ENCODE measurements at regions not wholly inside any gene's neighbourhood (a gene's known extent, or its start where the extent isn't known, plus 50 kb on each side); places are given as distances from the start of the nearest gene placed in this dataset.
"Not testable (repeated sequence)": the region's sequence is repeated elsewhere in the genome, so short reads cannot be mapped to it uniquely, and the experiment has no call there.

DNA sequence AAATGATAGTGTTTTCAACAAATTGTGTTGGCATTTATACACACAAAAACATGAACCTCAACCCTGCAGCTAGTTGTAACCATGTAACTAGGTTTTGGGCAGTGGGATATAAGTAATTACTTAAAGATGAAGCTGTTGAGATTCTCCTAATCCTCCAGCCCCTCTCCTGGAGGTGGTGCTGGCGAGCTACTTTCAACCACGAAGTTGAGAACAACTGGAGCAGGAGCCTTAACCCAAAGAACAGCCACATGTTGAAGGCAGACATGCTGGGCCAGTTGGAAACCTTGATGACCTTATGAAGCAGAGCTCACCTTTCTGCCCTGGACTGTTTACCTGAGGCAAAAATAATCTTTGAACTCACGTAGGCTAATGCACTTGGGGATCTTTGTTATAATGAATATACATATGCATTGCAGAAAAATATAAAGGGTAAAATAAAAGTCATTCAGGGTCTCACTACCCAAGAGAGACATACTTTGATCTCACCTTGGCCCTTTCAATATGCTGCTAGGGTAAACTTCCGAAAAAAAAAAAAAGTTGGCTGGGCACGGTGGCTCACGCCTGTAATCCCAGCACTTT lies 89.6 kb upstream of the NPAS2 start:
- H3K4me3 ChIP-seq (ENCODE audit: low read length): no peak overlapping the region

GRCh38 chr2:100731535-100731981 lies 88.4 kb upstream of the NPAS2 start:
- H3K4me3 ChIP-seq (ENCODE audit: low read length): no peak overlapping the region
- no peak for DNase-seq (ENCODE audit: low read depth, low spot score)

More for the DNA sequence above, 89.6 kb upstream of the NPAS2 start:
- DNase-seq (ENCODE audit: low read depth, low spot score): peak; percentile 64

- no peak for DNase-seq (ENCODE audit: low read depth, low spot score)
- H3K4me3 ChIP-seq (ENCODE audit: low read length): no peak overlapping the region
Measured at GRCh38 chr2:100733391-100734187, 86.3 kb upstream of the NPAS2 start.

DNA sequence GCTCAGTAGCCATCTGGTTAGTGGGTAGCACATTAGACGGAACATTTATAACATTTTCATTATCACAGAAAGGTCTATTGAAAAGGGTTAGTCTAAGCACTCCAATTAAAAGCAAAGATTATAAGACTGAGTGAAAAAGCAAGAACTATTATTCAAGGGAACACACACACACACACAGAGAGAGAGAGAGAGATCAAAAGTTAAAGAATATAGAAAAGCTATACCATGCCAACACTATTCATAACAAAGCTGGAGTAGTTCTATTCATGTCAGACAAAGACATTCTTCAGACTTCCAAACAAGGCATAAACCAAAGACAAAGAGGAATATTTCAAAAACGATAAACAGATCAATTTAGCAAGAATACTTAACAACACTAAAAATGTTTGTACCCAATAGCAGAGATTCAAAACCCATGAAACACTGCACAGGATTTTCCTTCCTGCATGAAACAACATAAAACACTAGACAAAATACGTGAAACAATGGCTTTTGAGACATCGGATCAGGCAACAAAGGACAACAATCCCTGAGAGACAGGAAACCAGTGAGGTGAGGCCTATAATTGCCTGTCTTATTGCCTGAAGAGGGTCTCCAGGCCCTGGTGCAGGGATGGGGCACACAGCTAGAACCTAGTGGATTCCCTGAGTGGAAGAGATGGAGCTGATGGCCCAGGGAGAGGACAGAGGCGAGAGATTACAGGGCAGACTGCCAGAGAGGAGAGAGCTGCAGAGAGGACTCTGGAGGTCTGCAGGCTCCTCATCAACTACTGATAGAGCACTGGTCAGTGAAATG lies 83.6 kb upstream of the NPAS2 start:
- H3K4me3 ChIP-seq (ENCODE audit: low read length): no peak overlapping the region
- DNase-seq (ENCODE audit: low read depth, low spot score): no peak

DNA sequence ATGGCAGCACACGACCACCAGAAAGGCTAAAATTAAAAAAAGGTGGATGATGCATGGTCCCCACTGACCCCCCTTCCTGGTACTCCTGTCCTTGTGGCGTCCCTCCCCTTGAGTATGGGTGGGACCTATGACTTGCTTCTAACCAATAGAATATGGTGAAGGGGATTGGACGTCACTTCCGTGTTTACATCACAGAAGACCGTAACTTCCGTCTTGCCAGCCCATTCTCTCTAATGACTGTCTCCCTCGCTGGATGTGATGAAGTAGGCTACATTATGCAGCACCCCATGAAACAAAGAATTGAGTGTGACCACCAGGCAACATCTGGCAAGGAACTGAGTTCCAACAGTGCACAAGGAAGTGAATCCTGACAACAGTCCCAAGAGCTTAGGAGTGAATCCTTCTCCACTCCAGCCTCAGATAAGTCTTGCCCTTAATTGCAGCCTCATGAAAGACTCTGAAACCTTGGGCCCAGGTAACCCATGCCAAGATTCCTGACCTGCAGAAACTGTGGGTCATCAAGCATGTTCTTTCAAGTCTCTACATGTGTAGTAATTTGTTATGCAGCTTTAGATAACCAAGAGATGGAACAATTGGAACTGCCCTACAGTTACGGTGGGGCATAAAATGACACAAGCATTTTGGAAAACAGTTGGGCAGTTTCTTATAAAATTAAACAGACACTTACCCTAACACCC lies 80.1 kb upstream of the NPAS2 start:
- DNase-seq (ENCODE audit: low read depth, low spot score): no peak
- H3K4me3 ChIP-seq (ENCODE audit: low read length): no peak overlapping the region

DNA sequence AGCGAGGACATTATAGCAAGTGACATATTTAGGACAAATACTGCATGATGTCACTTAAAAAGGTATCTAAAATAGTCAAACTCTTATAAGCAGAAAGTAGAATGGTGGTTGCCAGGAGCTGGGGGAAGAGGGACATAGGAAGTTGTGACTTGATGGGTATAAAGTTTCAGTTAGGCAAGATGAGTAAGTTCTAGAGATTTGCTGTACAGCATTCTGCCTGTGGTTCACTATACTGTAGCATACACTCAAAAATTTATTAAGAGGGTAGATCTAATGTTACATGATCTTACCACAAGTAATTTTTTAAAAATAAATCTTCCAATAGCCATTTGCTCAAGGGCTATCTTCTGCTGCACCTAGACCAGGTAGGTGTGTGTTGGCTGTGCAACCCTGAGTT lies 78.1 kb upstream of the NPAS2 start:
- DNase-seq (ENCODE audit: low read depth, low spot score): no peak
- no peak overlapping the region for H3K4me3 ChIP-seq (ENCODE audit: low read length)

- H3K4me3 ChIP-seq (ENCODE audit: low read length): no peak overlapping the region
- DNase-seq (ENCODE audit: low read depth, low spot score): no peak
Measured at GRCh38 chr2:100742277-100743254, 77.4 kb upstream of the NPAS2 start.

DNA sequence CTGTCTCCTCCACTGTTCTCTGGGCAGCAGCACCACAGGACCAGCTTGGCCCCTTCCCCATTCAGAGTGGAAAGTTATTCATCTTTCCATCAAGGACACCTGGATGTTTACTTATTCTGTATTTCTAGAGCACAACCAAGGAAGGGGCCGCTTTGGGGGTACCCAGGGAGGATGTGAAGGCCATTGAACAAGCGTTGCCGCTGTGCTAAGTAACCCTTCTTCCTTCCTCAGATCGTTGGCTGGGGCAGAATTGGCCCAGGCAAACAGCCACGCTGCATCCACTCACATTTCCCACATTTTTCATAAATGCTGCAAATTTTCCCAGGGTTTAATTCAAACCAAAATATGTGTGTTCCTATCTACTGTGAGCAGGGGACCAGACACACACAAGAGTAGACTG lies 76.2 kb upstream of the NPAS2 start:
- DNase-seq (ENCODE audit: low read depth, low spot score): no peak
- H3K4me3 ChIP-seq (ENCODE audit: low read length): no peak overlapping the region

GRCh38 chr2:100744184-100744583 lies 75.8 kb upstream of the NPAS2 start:
- no peak overlapping the region for H3K4me3 ChIP-seq (ENCODE audit: low read length)
- no peak for DNase-seq (ENCODE audit: low read depth, low spot score)

DNA sequence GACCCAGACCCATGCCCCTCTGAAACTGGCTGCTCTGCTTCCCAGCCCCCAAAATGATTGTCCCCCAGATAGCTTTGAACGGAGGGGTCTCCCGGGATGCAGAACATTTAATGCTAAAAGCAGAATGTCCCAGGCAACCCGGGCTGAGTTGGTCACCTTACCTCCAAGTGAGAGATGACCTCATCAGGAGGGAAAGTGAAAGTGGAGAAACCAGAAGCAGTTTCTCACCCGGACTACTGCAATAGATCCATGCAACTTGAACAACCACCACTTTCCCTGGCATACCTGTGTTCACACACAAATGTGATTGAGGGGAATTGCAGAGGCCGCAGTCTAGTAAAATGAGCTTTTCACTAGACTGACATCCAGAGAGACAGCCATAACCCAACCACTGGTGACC lies 75.3 kb upstream of the NPAS2 start:
- no peak overlapping the region for H3K4me3 ChIP-seq (ENCODE audit: low read length)
- no peak for DNase-seq (ENCODE audit: low read depth, low spot score)

GRCh38 chr2:100745604-100746003 lies 74.3 kb upstream of the NPAS2 start:
- DNase-seq (ENCODE audit: low read depth, low spot score): no peak
- no peak overlapping the region for H3K4me3 ChIP-seq (ENCODE audit: low read length)

- no peak for DNase-seq (ENCODE audit: low read depth, low spot score)
- H3K4me3 ChIP-seq (ENCODE audit: low read length): no peak overlapping the region
Measured at GRCh38 chr2:100747551-100747950, 72.4 kb upstream of the NPAS2 start.

- DNase-seq (ENCODE audit: low read depth, low spot score): peak; percentile 51
- H3K4me3 ChIP-seq (ENCODE audit: low read length): no peak overlapping the region
Measured at GRCh38 chr2:100747996-100748615, 71.8 kb upstream of the NPAS2 start.

- H3K4me3 ChIP-seq (ENCODE audit: low read length): no peak overlapping the region
- no peak for DNase-seq (ENCODE audit: low read depth, low spot score)
Measured at GRCh38 chr2:100748673-100749072, 71.3 kb upstream of the NPAS2 start.

- DNase-seq (ENCODE audit: low read depth, low spot score): no peak
- H3K4me3 ChIP-seq (ENCODE audit: low read length): no peak overlapping the region
Measured at GRCh38 chr2:100749771-100750542, 70.0 kb upstream of the NPAS2 start.

DNA sequence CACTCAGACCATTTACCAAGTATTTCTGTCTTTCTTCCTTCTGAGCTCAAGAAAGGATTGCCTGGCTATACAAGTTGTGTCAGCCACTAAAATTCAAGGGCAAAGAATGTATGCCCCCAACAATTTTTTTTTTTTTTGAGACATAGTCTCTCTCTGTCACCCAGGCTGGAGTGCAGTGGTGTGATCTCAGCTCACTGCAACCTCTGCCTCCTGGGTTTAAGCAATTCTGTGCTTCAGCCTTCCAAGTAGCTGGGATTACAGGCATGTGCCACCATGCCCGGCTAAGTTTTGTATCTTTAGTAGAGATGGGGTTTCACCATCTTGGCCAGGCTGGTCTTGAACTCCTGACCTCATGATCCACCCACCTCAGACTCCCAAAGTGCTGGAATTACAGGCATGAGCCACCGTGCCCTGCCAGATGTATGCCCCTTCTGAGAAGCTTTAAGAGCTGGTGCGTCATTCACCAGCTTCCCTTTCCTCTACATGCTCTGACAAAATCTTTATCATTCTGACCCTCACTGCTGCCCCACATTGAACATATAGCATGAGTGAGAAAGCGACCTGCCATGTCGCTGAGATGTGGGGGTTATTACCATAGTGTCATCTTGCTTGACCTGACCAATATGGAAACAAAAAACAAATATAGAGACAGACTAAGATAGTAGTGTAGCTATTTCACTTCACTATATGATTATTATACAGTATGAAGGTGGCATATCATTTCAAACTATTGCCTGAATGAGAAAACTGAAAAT lies 67.9 kb upstream of the NPAS2 start:
- not testable (repeated sequence) for DNase-seq (ENCODE audit: low read depth, low spot score); H3K4me3 ChIP-seq (ENCODE audit: low read length)

Data from Jurkat, Clone E6-1 (cell line).